MCF 10A (cell line): ENCODE measurements at regions not wholly inside any gene's neighbourhood (a gene's known extent, or its start where the extent isn't known, plus 50 kb on each side); places are given as distances from the start of the nearest gene placed in this dataset.

ENCODE experiments used
- BruUV-seq: library from RNA; stranded (reverse); fragments of 400-500 nt; replicated peaks from 2 replicates; lab custom pipeline; 2021; lab: Mats Ljungman, UMichigan
- CTCF ChIA-PET: fragments of 300-600 bp; sonication (Branson Sonifier 250); formaldehyde crosslinking; extraction: SDS; loops from one replicate; lab custom pipeline; 2021; ENCODE audit warnings: antibody characterized with exemption, inconsistent platforms; lab: Yijun Ruan, JAX
- POLR2A ChIA-PET: fragments of 300-600, 350-650 bp; sonication (Branson Sonifier 250); formaldehyde crosslinking; extraction: SDS; loops from one replicate; lab custom pipeline; 2020; ENCODE audit warnings: antibody characterized with exemption, inconsistent platforms; lab: Yijun Ruan, JAX
- DNase-seq: peaks from one replicate; pipeline ENCODE4 v3.0.0-alpha.2; 2018; ENCODE audit not compliant: unreplicated experiment
- H3K27ac Mint-ChIP-seq: one replicate; pipeline ENCODE4 v1.8.0; 2022; ENCODE audit warnings: mild to moderate bottlenecking, low read depth, mixed read lengths; ENCODE audit not compliant: unreplicated experiment
- H3K27me3 Mint-ChIP-seq: one replicate; pipeline ENCODE4 v1.8.0; 2022; ENCODE audit warnings: mixed read lengths; ENCODE audit not compliant: insufficient read depth, unreplicated experiment
- H3K36me3 Mint-ChIP-seq: one replicate; pipeline ENCODE4 v1.8.0; 2022; ENCODE audit warnings: mild to moderate bottlenecking, moderate library complexity, mixed read lengths; ENCODE audit not compliant: insufficient read depth, unreplicated experiment
- H3K4me1 Mint-ChIP-seq: one replicate; pipeline ENCODE4 v1.8.0; 2022; ENCODE audit warnings: mixed read lengths; ENCODE audit not compliant: insufficient read depth, unreplicated experiment
- H3K4me3 Mint-ChIP-seq: one replicate; pipeline ENCODE4 v1.8.0; 2022; ENCODE audit warnings: mild to moderate bottlenecking, moderate library complexity, mixed read lengths; ENCODE audit not compliant: unreplicated experiment
- H3K9me3 Mint-ChIP-seq: one replicate; pipeline ENCODE4 v1.8.0; 2022; ENCODE audit warnings: mixed read lengths; ENCODE audit not compliant: unreplicated experiment
- CTCF ChIP-seq: fragments of 200-600 bp; IDR thresholded peaks from one replicate; pipeline ENCODE4 v1.8.0; 2022; ENCODE audit warnings: antibody characterized with exemption, mild to moderate bottlenecking; ENCODE audit not compliant: unreplicated experiment
- intact Hi-C: fragments of 100-400 bp; cut with micrococcal nuclease; formaldehyde crosslinking; loops from 2 replicates; pipeline ENCODE4 v1.14.1; 2022

GRCh38 chr10:43942096-43942850, 293.6 kb upstream of the ZNF32 start:
- no peak for DNase-seq
- Mint-ChIP-seq H3K36me3 (no peaks in the 10 kb centered on the region), H3K27me3 (peaks cover 22% of the 10 kb centered on the region), H3K4me3 (no peak overlapping the region), H3K4me1 (peaks cover 6% of the 10 kb centered on the region), H3K9me3 (no peaks in the 10 kb centered on the region), H3K27ac (no peak overlapping the region)
- CTCF ChIA-PET: no interaction called here
- intact Hi-C loops: no loop called here
- no TSS peak for BruUV-seq
- no peak for TF ChIP-seq CTCF
- POLR2A ChIA-PET: no interaction called here

GRCh38 chr10:43940898-43941837, 292.5 kb upstream of the ZNF32 start:
- H3K27ac Mint-ChIP-seq: no peak overlapping the region
- ChIA-PET CTCF (interaction anchor here (0.6 kb wide), 2 partner anchors 270 to 761 kb away, joined by 3 to 4 read pairs; no protein-coding TSS in a partner anchor), POLR2A (no interaction called here)
- BruUV-seq: no TSS peak
- H3K36me3 Mint-ChIP-seq: no peaks in the 10 kb centered on the region
- intact Hi-C loops: no loop called here
- no peaks in the 10 kb centered on the region for H3K9me3 Mint-ChIP-seq
- peaks cover 22% of the 10 kb centered on the region for H3K27me3 Mint-ChIP-seq
- no peak overlapping the region for H3K4me3 Mint-ChIP-seq
- peaks cover 6% of the 10 kb centered on the region for H3K4me1 Mint-ChIP-seq
- DNase-seq: no peak
- no peak for TF ChIP-seq CTCF

- POLR2A ChIA-PET: no interaction called here
- intact Hi-C loops: no loop called here
- no peak for TF ChIP-seq CTCF
- no TSS peak for BruUV-seq
- Mint-ChIP-seq H3K4me1 (peaks cover 6% of the 10 kb centered on the region), H3K27me3 (peaks cover 22% of the 10 kb centered on the region), H3K36me3 (no peaks in the 10 kb centered on the region), H3K4me3 (no peak overlapping the region), H3K27ac (no peak overlapping the region), H3K9me3 (no peaks in the 10 kb centered on the region)
- CTCF ChIA-PET: interaction anchor here (0.6 to 1.1 kb wide), 3 partner anchors 16 to 762 kb away, joined by 3 to 4 read pairs (median 3); no protein-coding TSS in a partner anchor
- DNase-seq: no peak
Measured at GRCh38 chr10:43939939-43940820, 291.5 kb upstream of the ZNF32 start.
